ENCODE measurements at regions not wholly inside any gene's neighbourhood (a gene's known extent, or its start where the extent isn't known, plus 50 kb on each side); places are given as distances from the start of the nearest gene placed in this dataset.

GRCh38 chrX:38992441-38993096 lies 191.3 kb downstream of the MID1IP1 start:
- Histone ChIP-seq H2AK9ac (replicated peaks; ENCODE audit: low read depth, low read length, poor library complexity) (no peak overlapping the region), H2BK5ac (ENCODE audit: low read depth, low read length, poor library complexity, severe bottlenecking) (no peak overlapping the region), H3K56ac (ENCODE audit: extremely low read depth, insufficient read depth, low read length) (no peak overlapping the region), H2BK15ac (ENCODE audit: low read depth, low read length) (no peak overlapping the region), H3K9ac (ENCODE audit: low read depth, low read length) (no peak overlapping the region), H2AFZ (replicated peaks; ENCODE audit: low read length, poor library complexity) (no peak overlapping the region), H4K8ac (ENCODE audit: low read depth in 2 of 2, low read length in 2 of 2) (no peak overlapping the region), H3K23ac (ENCODE audit: low read depth, low read length) (no peak overlapping the region), H2BK20ac (ENCODE audit: low read depth, low read length) (no peak overlapping the region), H3K18ac (ENCODE audit: low read depth, low read length) (no peak overlapping the region), H4K5ac (ENCODE audit: low read depth, low read length) (no peak overlapping the region), H2AK5ac (ENCODE audit: low read depth, low read length) (no peak overlapping the region), H3K27me3 (ENCODE audit: control insufficient read depth, insufficient read depth, low read length) (peaks cover 9% of the 10 kb centered on the region), H4K20me1 (ENCODE audit: insufficient read depth, low read length) (no peaks in the 10 kb centered on the region), H3K36me3 (ENCODE audit: control insufficient read depth, insufficient read depth, low read length) (no peaks in the 10 kb centered on the region), H2BK120ac (ENCODE audit: low read depth, low read length) (no peak overlapping the region), H3K4me1 (ENCODE audit: control insufficient read depth, insufficient read depth, low read length) (no peaks in the 10 kb centered on the region), H3K4me2 (ENCODE audit: low read depth, low read length) (no peak overlapping the region), H3K9me1 (ENCODE audit: insufficient read depth, low read length) (no peaks in the 10 kb centered on the region), H4K91ac (ENCODE audit: insufficient read depth, low read depth, low read length) (no peak overlapping the region), H3K9me3 (ENCODE audit: control insufficient read depth, insufficient read depth, low read length) (no peaks in the 10 kb centered on the region), H3K79me1 (ENCODE audit: low read depth in 1 of 2, low read length in 2 of 2) (no peaks in the 10 kb centered on the region), H3K14ac (replicated peaks; ENCODE audit: low read depth, low read length) (no peak overlapping the region), H3K4ac (ENCODE audit: low read depth, low read length) (no peak overlapping the region), H3K27ac (ENCODE audit: insufficient read depth, low read length) (no peak overlapping the region), H3K4me3 (ENCODE audit: insufficient read depth, low read depth, low read length) (no peak overlapping the region)
- in situ Hi-C loops (cut with MboI; ENCODE audit: low sequenced_read_pairs) = loop anchor here (10.0 kb wide), 1 partner anchor 228 kb away; no protein-coding TSS in a partner anchor
- 17% methylated on average over 1 of the region's 12 CpGs; no CpG with 5 or more reads in 1 of the 2 experiments for WGBS, 2 experiments (ENCODE audit: extremely low coverage in 2 of 2, insufficient read length in 1 of 2)
- ChIA-PET POLR2A (ENCODE audit: unreplicated experiment) (no interaction called here), CTCF (no interaction called here)
- intact Hi-C loops (cut with micrococcal nuclease) = no loop called here
- TF ChIP-seq BHLHE40 (IDR thresholded peaks at IDR 0.05; ENCODE audit: low read depth, low read length) = no peak
- TF ChIP-seq, protein P1, sequence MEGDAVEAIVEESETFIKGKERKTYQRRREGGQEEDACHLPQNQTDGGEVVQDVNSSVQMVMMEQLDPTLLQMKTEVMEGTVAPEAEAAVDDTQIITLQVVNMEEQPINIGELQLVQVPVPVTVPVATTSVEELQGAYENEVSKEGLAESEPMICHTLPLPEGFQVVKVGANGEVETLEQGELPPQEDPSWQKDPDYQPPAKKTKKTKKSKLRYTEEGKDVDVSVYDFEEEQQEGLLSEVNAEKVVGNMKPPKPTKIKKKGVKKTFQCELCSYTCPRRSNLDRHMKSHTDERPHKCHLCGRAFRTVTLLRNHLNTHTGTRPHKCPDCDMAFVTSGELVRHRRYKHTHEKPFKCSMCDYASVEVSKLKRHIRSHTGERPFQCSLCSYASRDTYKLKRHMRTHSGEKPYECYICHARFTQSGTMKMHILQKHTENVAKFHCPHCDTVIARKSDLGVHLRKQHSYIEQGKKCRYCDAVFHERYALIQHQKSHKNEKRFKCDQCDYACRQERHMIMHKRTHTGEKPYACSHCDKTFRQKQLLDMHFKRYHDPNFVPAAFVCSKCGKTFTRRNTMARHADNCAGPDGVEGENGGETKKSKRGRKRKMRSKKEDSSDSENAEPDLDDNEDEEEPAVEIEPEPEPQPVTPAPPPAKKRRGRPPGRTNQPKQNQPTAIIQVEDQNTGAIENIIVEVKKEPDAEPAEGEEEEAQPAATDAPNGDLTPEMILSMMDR (conservative IDR thresholded peaks at IDR 0.05; ENCODE audit: low read depth, low read length) = no peak
- TF ChIP-seq NFE2L2 (IDR thresholded peaks at IDR 0.05; ENCODE audit: low read depth, low read length) = no peak
- TF ChIP-seq RAD21 (IDR thresholded peaks at IDR 0.05; ENCODE audit: low read length) = no peak
- no peak for TF ChIP-seq POLR2A (IDR thresholded peaks at IDR 0.05; ENCODE audit: low read depth, low read length)
- no peak for TF ChIP-seq USF2 (IDR thresholded peaks at IDR 0.05; ENCODE audit: low read depth, low read length)
- no peak for TF ChIP-seq FOS (IDR thresholded peaks at IDR 0.05; ENCODE audit: low read depth, low read length)
- TF ChIP-seq SMC3 (IDR thresholded peaks at IDR 0.05; ENCODE audit: low read depth, low read length) = no peak
- no peak for TF ChIP-seq RCOR1 (IDR thresholded peaks at IDR 0.05; ENCODE audit: insufficient replicate concordance, low read length)
- TF ChIP-seq MAZ (IDR thresholded peaks at IDR 0.05; ENCODE audit: borderline replicate concordance, low read depth, low read length) = no peak
- no peak for TF ChIP-seq MXI1 (IDR thresholded peaks at IDR 0.05; ENCODE audit: borderline replicate concordance, low read depth, low read length)
- TF ChIP-seq, protein P2, sequence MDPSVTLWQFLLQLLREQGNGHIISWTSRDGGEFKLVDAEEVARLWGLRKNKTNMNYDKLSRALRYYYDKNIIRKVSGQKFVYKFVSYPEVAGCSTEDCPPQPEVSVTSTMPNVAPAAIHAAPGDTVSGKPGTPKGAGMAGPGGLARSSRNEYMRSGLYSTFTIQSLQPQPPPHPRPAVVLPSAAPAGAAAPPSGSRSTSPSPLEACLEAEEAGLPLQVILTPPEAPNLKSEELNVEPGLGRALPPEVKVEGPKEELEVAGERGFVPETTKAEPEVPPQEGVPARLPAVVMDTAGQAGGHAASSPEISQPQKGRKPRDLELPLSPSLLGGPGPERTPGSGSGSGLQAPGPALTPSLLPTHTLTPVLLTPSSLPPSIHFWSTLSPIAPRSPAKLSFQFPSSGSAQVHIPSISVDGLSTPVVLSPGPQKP (IDR thresholded peaks at IDR 0.05; ENCODE audit: borderline replicate concordance, low read depth, low read length) = no peak
- TF ChIP-seq RFX5 (IDR thresholded peaks at IDR 0.05; ENCODE audit: low read depth, low read length) = no peak
- no peak for TF ChIP-seq MAFK (IDR thresholded peaks at IDR 0.05; ENCODE audit: low read depth, low read length)
- no peak for TF ChIP-seq CEBPB (IDR thresholded peaks at IDR 0.05; ENCODE audit: low read depth, low read length)
- no peak for TF ChIP-seq CHD1 (IDR thresholded peaks at IDR 0.05; ENCODE audit: low read depth, low read length)
- no TSS peak for BruUV-seq (replicated peaks)
- ATAC-seq (ENCODE audit: low read depth) (no peak), DNase-seq (no peak)
- dilution Hi-C loops (cut with HindIII; ENCODE audit: low sequenced_read_pairs, unreplicated experiment) = no loop called here

Measured in IMR-90 (cell line).